NCI-H1417 treated with DMSO at 0.1 percent for 48 hours (cell line): ENCODE measurements at regions not wholly inside any gene's neighbourhood (a gene's known extent, or its start where the extent isn't known, plus 50 kb on each side); places are given as distances from the start of the nearest gene placed in this dataset.
"Not testable (repeated sequence)": the region's sequence is repeated elsewhere in the genome, so short reads cannot be mapped to it uniquely, and the experiment has no call there.

Source experiments
- DNase-seq: peaks from one replicate; lab custom pipeline; 2025; lab: John Stamatoyannopoulos, UW

DNA sequence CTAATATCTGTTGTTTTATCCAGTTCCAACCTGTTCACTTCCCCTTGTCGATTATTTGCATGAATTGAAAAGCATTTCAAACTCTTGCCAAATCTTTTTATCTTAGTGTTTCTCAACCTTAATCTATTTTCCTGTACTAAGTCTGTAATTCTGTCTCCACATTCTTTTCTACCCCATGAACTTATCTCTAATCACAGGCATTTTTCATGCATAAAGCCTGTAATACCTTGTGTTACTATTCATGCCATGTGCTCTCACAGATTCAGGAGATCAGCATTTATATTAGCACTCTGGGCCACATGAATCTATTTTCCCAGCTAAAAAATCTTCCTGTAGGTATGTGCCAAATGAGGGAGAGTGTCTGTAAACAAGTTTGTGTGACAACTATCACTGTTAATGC, 1360.9 kb downstream of the STIM2 start:
- no peak for DNase-seq

DNA sequence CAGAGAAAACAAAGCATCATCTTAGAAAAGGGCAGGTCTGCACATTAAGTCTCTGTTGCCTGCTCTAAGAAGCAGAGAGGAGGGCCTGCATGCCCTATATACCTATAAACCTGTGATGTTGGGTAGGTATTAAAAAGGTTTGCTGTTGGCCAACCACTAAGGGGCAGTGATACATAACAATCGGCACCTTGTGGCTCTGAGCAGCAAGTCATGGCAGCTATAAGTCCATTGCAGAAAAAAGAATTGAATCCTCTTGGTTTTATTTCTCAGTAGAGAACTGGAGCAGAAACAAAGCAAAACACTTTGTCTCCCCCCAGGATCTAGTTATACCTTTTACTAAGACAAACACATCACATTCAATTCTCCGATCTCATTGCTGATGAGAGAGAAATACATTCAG, 1364.4 kb downstream of the STIM2 start:
- peak; percentile 5 for DNase-seq

DNA sequence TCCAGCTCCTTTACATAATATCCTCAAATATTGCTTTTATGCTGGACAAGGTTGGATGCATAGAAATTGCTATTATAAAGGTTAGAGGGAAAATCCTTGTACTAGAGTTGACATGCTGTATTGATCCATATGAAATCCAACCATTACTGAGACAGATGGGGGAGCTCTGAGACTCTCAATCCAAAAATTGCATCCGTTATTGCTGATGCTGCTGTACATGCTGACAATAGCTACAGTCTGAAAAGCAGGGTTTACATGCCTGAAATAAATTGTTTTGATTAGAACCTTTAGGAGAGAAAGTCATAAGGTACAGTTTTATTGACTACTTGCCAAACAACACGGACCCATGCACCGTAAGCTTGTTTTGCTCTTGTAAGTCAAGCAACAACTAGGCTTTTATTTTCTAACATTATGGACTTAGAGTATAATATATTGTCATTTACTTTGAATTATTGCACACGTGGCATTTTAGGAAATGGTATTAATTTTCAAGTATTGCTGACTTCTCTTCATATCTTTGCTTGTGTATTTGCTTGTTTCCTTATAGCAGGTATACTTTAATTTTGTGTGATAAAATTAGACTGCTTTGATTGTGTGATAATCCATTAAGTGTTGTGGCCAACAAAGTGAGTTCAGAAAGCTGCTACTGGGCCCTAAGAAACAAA, 1365.2 kb downstream of the STIM2 start:
- no peak for DNase-seq

DNA sequence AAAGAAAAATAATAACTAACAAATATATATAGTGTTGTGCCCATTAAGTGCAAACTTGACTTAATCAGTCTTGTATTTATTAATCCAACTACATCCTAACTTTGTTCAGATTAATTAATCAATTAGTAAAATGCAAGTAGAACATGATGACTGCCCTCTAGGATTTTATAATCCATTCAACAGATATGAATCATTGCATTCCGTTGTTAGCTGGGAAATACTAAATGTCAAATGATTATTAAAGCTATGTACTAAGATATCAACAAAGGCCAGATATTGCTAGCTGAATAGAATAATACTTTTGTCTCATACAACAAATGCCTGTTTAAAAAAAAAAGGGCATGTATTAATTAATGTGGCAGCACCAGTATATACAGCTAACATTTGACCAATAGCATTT, 1366.3 kb downstream of the STIM2 start:
- no peak for DNase-seq

DNA sequence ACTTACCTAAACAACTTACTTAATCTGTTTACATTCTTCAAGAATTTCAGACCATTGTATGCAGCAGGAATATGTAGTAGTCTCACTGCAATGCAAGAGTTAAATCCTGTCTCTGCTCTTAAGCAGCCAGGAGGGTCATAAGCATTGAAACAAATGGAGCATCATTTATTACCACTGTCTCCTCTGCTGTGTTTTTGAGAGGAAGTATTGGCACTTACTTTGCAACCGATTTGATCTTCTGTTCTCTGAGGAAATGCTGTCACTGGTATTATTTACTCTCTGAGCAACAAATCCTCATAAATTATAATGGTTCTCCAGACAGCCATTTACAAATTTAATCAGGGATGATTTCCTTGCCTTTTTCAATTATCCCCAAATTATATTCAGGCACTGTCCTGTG, 1367.1 kb downstream of the STIM2 start:
- DNase-seq = no peak

DNA sequence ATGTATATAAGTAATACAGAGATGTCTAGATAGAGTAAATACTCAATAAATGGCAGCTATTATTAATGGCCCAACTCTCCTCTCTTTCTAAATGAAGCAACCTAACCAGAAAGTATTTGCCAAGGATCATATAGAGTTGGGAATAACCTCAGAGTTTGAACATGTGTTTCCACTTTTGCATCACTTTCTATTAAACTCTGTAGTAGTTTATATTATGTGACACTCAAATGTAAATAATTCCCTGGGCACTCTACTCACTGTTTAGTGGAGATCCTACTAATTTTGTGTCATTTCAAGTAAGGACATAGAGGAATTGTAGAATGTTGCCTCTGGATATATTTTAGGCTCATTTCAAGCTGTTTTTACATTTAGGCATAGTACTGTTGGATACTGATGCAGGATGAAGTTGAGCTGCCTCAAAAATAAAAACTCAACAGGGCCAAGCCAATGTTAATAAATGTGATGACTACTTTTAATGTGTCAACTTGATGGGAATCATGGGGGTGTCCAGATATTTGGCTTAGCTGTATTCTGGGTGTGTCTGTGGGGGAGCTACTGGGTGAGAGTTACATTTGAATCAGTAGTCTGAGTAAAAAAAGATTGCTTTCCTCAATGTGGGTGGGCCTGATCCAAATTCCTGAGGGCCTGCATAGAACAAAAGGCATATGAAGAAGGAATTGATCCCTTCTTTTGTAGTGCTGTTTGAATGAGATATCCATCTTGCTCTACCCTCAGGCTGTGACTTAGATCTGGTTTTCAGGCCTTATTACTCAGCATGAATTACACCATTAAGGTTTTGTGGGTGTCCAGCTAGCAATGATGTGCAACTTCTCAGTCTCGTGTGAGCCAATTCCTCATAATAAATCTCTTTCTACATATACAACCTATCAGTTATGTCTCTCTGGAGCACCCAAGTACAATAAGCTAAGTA, 1368.2 kb downstream of the STIM2 start:
- DNase-seq = no peak

DNA sequence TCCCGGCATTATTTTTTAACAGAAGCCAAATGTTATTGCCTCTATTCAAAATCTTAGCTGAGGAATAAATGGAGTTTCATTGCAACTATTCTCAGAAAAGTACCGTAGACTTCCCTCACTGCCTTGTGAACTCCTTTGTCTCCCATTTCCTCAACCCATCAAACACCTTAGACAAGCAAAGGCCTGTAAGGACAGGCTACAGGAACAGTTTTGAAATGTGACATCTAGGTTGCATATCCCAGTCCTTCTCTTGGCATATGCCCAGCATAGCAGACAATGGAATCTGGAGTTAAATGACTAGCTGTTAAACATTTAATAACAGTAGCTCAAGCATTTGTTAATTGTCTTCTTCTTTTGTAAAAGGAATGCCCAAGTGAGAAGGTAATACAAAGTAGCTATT, 1371.7 kb downstream of the STIM2 start:
- no peak for DNase-seq

DNA sequence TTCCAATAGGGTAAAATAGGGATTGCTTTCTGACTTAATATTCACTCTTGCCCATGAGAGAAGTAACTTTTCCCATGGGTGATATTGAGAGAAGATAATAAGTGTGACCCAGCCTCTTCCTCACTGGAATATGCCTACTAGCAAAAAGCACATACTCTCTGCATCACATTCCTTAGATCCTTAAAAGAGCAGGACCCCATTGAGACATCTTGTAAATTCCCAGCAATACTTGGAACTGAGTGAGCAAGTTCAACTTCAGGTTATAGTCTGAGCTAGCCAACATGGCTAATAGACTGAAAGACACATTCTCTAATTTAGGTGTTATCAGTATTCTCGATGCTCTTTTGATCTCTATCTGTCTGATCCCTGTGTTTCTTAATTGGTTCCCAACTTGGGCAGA, 1372.3 kb downstream of the STIM2 start:
- no peak for DNase-seq

DNA sequence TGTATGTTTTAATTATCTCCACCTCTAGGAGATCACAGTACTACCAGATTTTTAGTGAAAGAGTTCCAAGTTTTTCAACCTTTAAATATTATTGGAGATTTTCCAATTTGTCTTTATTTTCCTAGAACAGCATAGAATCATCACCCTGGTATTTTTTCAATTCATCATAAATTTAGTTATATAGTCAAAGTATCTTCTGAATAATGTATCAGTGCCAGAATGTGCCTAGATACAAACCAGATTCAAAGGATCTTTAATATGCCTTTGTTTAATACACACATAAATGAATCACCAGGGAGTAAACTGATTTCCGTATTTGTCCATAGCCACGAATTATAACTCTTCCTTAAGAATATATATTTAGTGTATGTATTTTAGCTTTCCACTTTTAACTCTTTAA, 1373.1 kb downstream of the STIM2 start:
- no peak for DNase-seq

DNA sequence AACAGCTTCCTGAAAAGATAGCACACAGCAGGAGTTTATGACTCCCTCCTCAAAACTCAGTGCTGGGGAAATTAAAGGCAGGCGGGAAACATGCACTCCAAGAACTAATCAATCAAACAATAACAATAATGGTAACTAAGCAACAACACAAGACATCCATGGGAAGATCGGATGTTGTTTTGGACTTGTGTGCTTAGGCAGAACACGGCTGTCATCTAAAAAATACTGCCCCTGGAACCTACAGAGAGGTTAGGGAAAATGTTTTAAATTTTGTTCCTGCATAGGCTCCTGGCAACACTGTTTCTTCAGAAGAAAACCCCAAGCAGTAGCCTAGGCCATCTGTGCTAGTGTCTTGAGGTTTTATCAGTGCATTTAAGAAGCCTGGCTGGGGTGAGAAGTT, 1378.2 kb downstream of the STIM2 start:
- no peak for DNase-seq

DNA sequence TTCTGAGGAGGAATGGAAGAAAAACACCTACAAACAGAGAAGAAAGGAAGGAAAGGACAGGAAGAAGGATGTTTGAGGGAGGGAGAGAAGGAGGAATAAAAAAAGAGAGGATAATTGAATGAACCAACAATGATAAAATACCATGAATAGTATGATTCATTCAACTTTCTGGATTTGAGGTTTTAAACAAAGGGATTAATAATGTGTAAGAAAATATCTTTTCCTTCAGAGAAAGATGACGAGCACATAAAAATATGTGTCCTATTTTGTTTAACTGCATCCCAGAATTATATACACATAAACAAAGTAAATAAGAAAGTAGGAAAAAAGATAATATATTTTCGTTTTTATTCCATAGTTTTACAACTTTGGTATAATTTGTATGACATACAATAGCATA, 1380.4 kb downstream of the STIM2 start:
- DNase-seq = no peak

DNA sequence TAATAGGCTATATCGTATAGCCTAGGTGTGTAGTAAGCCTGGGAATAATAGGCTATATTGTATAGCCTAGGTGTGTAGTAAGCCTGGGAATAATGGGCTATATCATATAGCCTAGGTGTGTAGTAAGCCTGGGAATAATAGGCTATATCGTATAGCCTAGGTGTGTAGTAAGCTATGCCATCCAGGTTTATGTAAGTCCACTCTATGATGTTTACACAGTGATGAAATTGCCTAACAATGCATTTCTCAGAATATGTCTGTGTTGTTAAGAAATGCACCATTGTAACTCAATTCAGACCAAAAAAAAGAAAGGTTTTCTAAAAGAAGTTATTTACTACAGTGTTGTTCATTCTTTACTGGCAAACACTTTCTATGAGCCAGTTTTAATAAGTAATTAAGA, 1387.2 kb downstream of the STIM2 start:
- no peak for DNase-seq

DNA sequence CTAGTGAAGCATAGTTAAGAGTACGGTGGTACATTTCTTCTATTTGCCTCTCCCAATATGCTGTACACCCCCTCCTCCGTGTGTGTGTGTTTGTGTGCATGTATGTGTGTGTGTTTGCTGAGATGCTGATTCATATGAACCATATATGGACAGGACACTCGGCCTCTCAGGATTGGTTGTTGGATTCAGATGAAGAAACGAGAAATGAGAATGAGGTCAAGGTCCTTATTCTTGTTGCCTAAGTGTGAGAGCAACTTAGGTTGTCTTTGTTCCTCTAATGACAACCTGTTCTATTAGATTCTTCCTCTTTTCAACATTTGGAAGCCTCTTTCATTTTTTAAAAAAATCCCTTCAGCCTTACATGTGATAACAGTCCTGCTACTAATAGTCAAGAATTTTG, 1387.6 kb downstream of the STIM2 start:
- no peak for DNase-seq

DNA sequence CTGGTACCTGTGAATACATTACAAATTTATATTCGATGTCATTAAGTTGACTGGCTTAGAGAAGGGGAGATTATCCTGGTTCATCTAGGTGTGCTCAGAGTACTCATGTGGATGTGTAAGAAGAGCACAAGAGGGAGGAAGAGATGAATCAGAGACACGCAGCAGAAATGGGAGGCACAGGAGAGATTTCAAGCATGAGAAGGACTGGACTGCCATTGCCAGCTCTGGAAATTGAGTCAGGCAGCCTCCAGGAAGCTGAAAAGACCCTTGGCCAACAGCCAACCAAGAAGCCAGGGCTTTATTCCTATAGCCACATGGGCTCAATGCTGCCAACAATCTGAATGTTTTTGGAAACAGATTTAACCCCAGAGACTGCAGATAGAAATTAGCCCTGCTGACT, 1390.0 kb downstream of the STIM2 start:
- DNase-seq = no peak

DNA sequence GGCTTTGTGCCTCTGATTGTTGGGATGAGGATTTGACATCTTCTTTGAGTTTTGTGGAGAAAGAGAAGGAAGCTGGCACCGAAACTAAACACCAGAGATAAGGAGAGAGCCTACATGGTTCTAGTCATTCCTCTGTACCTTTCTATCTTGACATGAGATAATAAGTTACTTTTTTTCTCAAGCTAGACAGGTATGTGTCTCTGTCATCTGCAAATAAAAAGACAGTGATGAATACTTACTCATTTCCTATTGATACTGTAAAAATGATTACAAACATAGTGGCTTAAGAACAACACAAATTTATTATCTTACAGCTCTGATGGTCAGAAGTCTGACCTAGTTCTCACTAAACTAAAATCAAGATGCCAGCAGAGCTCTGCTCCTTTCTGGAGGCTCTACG, 1391.2 kb downstream of the STIM2 start:
- no peak for DNase-seq

DNA sequence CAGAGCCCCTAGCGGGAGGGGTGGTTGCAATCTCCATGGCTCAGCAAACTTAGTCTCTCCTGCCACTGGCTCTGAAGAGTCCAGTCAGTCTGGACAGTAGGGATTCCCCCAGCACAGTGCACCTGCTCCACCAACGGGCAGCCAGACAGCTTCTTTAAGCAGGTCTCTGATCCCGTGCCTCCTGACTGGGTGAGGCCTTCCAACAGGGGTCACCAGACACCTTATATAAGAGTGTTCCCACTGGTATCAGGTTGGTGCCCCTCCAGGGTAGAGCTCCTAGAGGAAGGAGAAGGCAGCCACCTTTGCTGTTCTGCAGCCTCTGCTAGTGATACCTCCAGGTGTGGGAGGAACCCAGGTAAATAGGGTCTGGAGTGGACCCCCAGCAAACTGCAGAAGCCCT, 1393.4 kb downstream of the STIM2 start:
- no peak for DNase-seq

DNA sequence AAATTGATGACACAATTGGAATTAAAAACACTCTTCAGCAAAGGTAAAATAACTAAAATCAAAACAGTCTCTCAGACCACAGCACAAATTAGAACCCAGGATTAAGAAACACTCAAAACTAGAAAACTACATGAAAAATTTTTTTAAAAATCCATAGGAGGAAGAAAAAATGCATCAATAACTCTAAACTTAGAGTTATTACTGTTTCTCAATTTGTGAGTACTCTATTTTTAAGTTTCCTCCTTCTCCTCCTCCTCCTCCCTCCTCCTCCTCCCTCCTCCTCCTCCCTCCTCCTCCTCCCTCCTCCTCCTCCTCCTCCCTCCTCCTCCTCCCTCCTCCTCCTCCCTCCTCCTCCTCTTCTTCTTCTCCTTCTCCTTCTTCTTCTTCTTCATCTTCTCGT, 1395.7 kb downstream of the STIM2 start:
- DNase-seq = no peak

DNA sequence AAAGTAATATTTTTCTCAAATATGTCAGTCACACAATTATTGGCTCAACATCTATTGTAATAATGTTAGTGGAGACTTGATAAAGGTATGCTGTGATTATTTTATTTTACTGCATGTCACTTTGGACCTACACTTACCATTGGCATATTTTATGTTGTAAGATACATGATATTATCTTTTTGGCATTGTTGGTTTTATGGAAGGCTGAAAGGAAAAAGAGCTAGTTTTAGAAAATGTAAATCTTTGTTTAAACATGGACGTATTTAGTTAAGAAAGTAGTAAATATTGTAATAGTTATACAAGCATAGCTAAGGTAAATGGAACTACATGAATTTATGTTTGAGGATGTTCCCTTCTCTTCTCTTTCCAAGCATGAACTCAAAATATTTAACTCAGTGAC, 1399.3 kb downstream of the STIM2 start:
- no peak for DNase-seq

DNA sequence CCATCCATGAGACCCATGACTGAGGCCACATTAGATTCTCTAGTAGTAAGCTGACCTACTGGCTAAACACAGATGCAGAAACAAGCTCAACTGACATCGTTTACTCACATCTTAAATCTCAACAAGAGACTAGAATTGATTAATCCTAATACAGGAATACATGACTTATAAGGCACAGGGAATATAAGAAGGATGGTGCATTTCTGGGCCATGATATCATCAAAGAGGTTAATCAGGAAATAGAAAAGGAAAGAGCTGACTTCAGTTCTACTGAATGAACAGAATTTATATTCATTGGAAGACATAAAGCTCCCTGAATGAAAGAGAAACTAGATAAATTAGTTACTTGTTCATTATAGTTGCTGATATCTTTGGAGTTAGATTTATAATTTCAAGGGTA, 1406.5 kb downstream of the STIM2 start:
- DNase-seq = no peak

DNA sequence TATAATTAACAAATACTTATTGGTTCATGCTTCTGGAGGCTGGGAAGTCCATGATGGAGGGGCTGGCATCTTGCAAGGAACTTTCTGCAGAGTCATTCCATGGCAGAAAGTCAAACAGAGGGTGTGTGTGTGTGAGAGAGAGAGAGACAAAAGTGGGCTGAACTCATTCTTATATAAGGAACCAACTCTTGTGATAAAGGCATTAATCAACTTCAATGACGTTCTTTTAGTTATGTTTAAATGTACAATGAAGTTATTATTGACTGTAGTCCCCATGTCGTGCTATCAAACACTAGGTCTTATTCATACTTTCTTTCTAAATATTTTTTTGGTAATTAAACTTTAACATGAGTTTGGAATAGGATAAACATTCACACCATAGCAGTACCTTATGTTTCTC, 1408.8 kb downstream of the STIM2 start:
- no peak for DNase-seq

DNA sequence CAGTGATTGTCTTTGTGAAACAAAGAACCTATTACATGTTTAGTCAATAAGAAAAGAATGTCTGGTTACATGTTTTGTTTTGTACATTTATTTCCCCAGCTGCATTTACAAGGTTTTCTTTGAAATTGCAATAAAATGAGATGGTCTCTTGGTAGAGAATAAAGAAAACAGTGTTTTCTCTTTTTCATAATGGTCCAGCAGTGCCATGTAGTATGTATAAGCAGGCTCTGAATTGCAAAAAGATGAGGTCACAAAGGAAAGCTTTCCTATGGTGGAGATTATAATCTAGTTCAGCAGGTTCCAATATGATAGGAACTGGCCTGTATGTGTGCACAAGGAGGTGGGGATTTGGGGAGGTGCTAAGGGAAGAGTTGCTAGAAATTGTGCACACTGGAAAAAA, 1417.3 kb downstream of the STIM2 start:
- no peak for DNase-seq

DNA sequence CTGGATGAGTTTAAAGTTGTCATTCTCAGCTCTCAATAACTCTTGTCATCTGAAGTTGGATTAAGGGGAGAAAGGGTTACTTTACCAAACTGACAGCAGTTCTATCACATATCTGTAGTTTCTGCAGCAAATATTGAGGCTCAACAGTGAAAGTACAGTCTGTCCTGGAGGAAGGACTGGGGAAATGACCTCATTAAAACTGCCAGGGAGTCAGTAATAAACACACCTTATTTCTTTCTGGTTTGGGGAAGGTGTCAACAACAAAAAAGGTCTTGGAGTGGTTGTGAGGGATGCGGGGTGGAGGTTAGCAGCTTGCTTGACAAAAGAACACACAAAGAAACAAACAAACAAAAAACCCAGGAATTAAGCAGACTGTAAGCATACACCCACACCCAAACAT, 1418.0 kb downstream of the STIM2 start:
- no peak for DNase-seq

DNA sequence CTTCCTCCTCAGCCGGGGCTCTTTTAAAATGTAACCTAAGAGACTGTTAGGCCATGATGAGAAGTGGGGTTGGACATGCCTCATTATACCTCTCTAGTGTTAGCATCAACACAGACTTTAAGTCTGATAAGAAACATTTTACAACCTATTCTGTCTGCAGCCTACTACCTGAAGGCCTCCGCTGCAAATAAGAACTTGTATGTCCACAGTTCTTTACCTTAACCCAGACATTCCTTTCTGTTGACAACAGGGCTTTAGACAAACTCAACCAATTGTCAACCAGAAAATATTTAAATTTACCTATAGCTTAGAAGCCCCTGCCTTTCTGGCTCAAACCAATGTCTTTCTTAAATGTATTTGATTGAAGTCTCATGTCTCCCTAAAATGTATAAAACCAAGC, 1418.6 kb downstream of the STIM2 start:
- DNase-seq = no peak

DNA sequence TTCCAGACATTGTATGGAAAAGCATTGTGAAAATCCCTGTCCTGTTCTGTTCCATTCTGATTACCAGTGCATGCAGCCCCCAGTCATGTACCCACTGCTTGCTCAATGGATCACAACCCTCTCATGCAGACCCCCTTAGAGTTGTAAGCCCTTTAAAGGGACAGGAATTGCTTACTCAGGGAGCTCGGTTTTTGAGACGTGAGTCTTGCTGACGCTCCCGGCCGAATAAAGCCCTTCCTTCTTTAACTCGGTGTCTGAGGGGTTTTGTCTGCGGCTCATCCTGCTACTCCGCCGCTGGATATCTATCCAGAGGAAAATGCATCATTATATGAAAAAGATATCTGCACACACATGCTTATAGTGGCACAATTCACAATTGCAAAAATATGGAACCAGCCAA, 1425.6 kb downstream of the STIM2 start:
- DNase-seq = not testable (repeated sequence)
